ENCODE measurements at regions not wholly inside any gene's neighbourhood (a gene's known extent, or its start where the extent isn't known, plus 50 kb on each side); places are given as distances from the start of the nearest gene placed in this dataset.

GRCh38 chr5:145433077-145433476, 402.1 kb downstream of the PRELID2 start:
- H3K27me3 ChIP-seq = no peaks in the 10 kb centered on the region
- WGBS, 4 donors = 84 to 91% (median 86%) methylated on average over 3 of the region's 3 CpGs
- intact Hi-C loops (cut with DNase I) = no loop called here
- H3K9me3 ChIP-seq = peaks cover 0 to 4% (median 0%) of the 10 kb centered on the region in 12 donors
- H3K4me1 ChIP-seq = no peaks in the 10 kb centered on the region
- no peak for TF ChIP-seq POLR2A (IDR thresholded peaks at IDR 0.05)
- no peak for TF ChIP-seq CTCF (IDR thresholded peaks at IDR 0.05)
- no peak overlapping the region for H3K27ac ChIP-seq
- DNase-seq (no peak), ATAC-seq (no peak)
- H3K4me3 ChIP-seq = no peak overlapping the region
- H3K36me3 ChIP-seq = no peaks in the 10 kb centered on the region

- no peak for DNase-seq
- H3K27me3 ChIP-seq = no peaks in the 10 kb centered on the region
- intact Hi-C loops (cut with DNase I) = no loop called here
- H3K4me3 ChIP-seq = no peak overlapping the region
- H3K9me3 ChIP-seq = peaks cover 0 to 5% (median 0%) of the 10 kb centered on the region in 12 donors
- no peak for ATAC-seq
- no peaks in the 10 kb centered on the region for H3K36me3 ChIP-seq
- no peak for TF ChIP-seq POLR2A (IDR thresholded peaks at IDR 0.05)
- no peak for TF ChIP-seq CTCF (IDR thresholded peaks at IDR 0.05)
- WGBS, 4 donors = 77 to 85% (median 78%) methylated on average over 3 of the region's 3 CpGs
- H3K27ac ChIP-seq = no peak overlapping the region
- H3K4me1 ChIP-seq = no peaks in the 10 kb centered on the region
Observed at GRCh38 chr5:145429170-145429569, 406.0 kb downstream of the PRELID2 start.

GRCh38 chr5:145408048-145408341, 427.1 kb downstream of the PRELID2 start:
- H3K36me3 ChIP-seq = no peaks in the 10 kb centered on the region
- WGBS, 4 donors = 92 to 96% (median 94%) methylated on average over 1 of the region's 1 CpG
- peaks cover 0 to 70% (median 25%) of the 10 kb centered on the region in 12 donors for H3K9me3 ChIP-seq
- intact Hi-C loops (cut with DNase I) = no loop called here
- TF ChIP-seq CTCF (IDR thresholded peaks at IDR 0.05) = no peak
- no peak for TF ChIP-seq POLR2A (IDR thresholded peaks at IDR 0.05)
- no peaks in the 10 kb centered on the region for H3K4me1 ChIP-seq
- H3K27me3 ChIP-seq = no peaks in the 10 kb centered on the region
- DNase-seq (no peak), ATAC-seq (no peak)
- no peak overlapping the region for H3K27ac ChIP-seq
- no peak overlapping the region for H3K4me3 ChIP-seq

GRCh38 chr5:145407300-145408047, 427.7 kb downstream of the PRELID2 start:
- H3K36me3 ChIP-seq = no peaks in the 10 kb centered on the region
- WGBS, 4 donors = 64 to 86% (median 78%) methylated on average over 2 of the region's 2 CpGs
- ATAC-seq (no peak), DNase-seq (no peak)
- H3K27me3 ChIP-seq = no peaks in the 10 kb centered on the region
- H3K4me3 ChIP-seq = no peak overlapping the region
- TF ChIP-seq CTCF (IDR thresholded peaks at IDR 0.05) (no peak), POLR2A (IDR thresholded peaks at IDR 0.05) (no peak)
- H3K9me3 ChIP-seq = peaks cover 0 to 66% (median 25%) of the 10 kb centered on the region in 12 donors
- H3K27ac ChIP-seq = no peak overlapping the region
- intact Hi-C loops (cut with DNase I) = no loop called here
- no peaks in the 10 kb centered on the region for H3K4me1 ChIP-seq

Data from heart left ventricle (tissue), 16 donors.